BJ (cell line): ENCODE measurements at regions not wholly inside any gene's neighbourhood (a gene's known extent, or its start where the extent isn't known, plus 50 kb on each side); places are given as distances from the start of the nearest gene placed in this dataset.

ENCODE experiments used
- CTCF ChIA-PET: fragments of 350-600 bp; formaldehyde crosslinking; extraction: SDS; loops from one replicate; lab custom pipeline; 2021; ENCODE audit warnings: antibody characterized with exemption, inconsistent platforms; lab: Yijun Ruan, JAX
- POLR2A ChIA-PET: fragments of 300-600 bp; sonication (Branson Sonifier 250); formaldehyde crosslinking; extraction: SDS; loops from one replicate; lab custom pipeline; 2021; ENCODE audit warnings: antibody characterized with exemption; lab: Charles Lee
- DNase-seq: peaks from one replicate; pipeline ENCODE4 v3.0.0-alpha.2; 2011; ENCODE audit warnings: low read depth
- H3K27me3 ChIP-seq: 2 replicates; pipeline ENCODE4 v1.6.0; 2011; ENCODE audit warnings: low read length; ENCODE audit not compliant: control insufficient read depth, insufficient read depth
- H3K36me3 ChIP-seq: 2 replicates; pipeline ENCODE4 v1.5.1; 2011; ENCODE audit warnings: low read length; ENCODE audit not compliant: control insufficient read depth, insufficient read depth
- H3K4me3 ChIP-seq: 2 replicates; pipeline ENCODE4 v1.5.1; 2011; ENCODE audit warnings: low read depth, mild to moderate bottlenecking, control low read depth, low read length
- TF ChIP-seq, protein P1 (sequence below): IDR thresholded peaks from 2 replicates; pipeline ENCODE4 v1.5.1; 2011; ENCODE audit warnings: low read depth, mild to moderate bottlenecking, control low read depth, inconsistent platforms, low read length, moderate library complexity; ENCODE audit not compliant: insufficient read depth

DNA sequence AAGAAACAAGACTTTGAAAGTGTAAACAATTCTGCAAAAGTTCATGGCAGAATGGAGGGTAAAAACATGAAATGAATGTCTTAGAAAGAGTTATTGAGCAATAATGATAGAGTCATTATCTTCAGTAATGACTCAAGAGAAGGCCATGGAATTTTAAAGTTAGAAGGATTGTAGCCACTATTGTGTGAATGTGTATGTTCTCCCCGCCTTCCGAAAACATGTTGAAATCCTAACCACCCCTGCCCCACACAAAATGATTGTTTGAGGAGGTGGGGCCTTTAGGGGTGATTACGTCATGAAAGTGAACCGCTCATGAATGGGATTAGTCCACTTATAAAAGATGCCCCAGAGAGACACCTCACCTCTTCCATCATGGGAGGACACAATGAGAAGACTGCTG, 93.8 kb upstream of the CCDC190 start:
- DNase-seq, result no peak
- TF ChIP-seq, protein P1, sequence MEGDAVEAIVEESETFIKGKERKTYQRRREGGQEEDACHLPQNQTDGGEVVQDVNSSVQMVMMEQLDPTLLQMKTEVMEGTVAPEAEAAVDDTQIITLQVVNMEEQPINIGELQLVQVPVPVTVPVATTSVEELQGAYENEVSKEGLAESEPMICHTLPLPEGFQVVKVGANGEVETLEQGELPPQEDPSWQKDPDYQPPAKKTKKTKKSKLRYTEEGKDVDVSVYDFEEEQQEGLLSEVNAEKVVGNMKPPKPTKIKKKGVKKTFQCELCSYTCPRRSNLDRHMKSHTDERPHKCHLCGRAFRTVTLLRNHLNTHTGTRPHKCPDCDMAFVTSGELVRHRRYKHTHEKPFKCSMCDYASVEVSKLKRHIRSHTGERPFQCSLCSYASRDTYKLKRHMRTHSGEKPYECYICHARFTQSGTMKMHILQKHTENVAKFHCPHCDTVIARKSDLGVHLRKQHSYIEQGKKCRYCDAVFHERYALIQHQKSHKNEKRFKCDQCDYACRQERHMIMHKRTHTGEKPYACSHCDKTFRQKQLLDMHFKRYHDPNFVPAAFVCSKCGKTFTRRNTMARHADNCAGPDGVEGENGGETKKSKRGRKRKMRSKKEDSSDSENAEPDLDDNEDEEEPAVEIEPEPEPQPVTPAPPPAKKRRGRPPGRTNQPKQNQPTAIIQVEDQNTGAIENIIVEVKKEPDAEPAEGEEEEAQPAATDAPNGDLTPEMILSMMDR, result no peak
- POLR2A ChIA-PET, result no interaction called here
- Histone ChIP-seq H3K36me3 (no peaks in the 10 kb centered on the region), H3K27me3 (no peaks in the 10 kb centered on the region), H3K4me3 (no peak overlapping the region)
- CTCF ChIA-PET, result interaction anchor here (1.1 kb wide), 1 partner anchor 16 kb away, joined by 3 read pairs; no protein-coding TSS in a partner anchor

DNA sequence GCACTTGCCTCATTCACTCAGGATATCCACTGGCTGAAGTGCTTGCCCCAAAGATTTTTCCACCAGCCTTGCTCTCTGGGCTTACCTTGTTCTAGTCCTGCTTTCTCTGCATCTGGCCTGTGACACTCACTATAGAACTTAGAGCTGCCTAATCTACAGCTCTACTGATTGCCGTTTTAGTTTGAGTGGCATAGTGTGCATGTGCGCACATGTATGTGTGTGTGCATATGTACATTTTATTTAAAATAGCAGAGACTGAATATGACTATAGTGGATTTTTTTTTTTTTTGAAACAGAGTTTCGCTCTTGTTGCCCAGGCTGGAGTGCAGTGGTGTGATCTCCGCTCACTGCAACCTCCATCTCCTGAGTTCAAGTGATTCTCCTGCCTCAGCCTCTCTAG, 92.0 kb upstream of the CCDC190 start:
- no peak overlapping the region for H3K4me3 ChIP-seq
- ChIA-PET CTCF (interaction anchor here (0.6 to 1.4 kb wide), 2 partner anchors 16 to 123 kb away, joined by 3 read pairs; no protein-coding TSS in a partner anchor), POLR2A (no interaction called here)
- TF ChIP-seq, protein P1, result no peak
- no peak for DNase-seq
- H3K36me3 ChIP-seq, result no peaks in the 10 kb centered on the region
- no peaks in the 10 kb centered on the region for H3K27me3 ChIP-seq

DNA sequence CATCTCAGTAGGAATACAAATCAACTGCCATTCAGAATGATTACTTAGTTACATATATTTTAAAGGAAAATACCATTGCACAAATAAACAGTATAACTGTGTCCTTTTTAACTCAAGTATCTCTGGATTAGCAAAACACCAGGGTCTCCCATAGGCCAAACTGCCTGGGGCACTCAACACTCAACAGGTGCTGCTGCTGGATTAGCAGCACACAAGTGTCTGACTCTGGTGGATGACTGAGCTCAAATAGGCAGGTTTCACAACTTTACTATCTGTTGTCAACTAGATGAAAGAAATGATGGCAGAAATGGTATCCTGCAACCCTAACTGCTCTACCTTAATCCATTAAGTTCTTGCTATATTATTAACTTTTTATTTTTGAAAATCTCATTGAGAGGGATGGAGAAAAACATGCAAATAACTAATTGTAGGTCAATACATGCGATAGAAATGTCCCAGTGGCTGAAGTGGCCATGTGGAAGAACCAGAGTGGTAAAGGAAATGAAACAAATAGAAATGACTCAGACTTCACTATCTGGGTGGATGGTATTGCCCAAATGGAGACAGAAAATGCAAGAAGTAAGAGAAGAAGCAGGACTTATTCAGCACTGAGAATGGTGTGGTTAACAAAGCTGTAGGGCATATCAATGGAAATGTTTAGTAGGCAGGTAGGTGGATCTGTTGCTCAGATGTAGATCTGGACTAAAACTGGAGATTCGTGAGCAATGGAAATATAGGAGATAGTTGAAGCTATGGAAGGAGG, 90.8 kb upstream of the CCDC190 start:
- ChIA-PET POLR2A (no interaction called here), CTCF (interaction anchor here (0.7 to 1.4 kb wide), 3 partner anchors 9 to 50 kb away, joined by 3 to 5 read pairs (median 3); no protein-coding TSS in a partner anchor)
- no peak overlapping the region for H3K4me3 ChIP-seq
- TF ChIP-seq, protein P1, result no peak
- DNase-seq, result no peak
- no peaks in the 10 kb centered on the region for H3K36me3 ChIP-seq
- no peaks in the 10 kb centered on the region for H3K27me3 ChIP-seq

DNA sequence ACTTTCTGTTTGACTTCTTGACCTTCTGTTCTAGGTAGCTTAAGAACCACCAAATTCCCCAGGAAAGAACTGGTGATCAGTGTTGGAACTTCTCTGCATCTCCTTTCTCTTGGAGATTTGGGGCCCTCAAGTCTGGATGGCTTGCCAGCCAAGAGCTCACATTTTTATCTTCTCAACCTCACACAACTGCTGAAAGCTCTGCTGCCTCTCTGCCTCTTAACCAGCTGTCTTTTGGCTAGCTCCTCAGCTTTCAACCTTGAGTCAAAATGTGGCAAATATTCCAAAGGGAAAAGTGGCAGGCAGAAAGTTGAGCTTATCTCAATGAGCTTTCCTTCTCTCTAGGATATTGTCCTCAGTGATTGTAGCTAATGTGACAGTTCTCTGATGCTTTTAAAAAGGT, 89.2 kb upstream of the CCDC190 start:
- Histone ChIP-seq H3K27me3 (no peaks in the 10 kb centered on the region), H3K36me3 (no peaks in the 10 kb centered on the region), H3K4me3 (no peak overlapping the region)
- no peak for DNase-seq
- POLR2A ChIA-PET, result no interaction called here
- CTCF ChIA-PET, result interaction anchor here (1.4 kb wide), 1 partner anchor 8 kb away, joined by 5 read pairs; no protein-coding TSS in a partner anchor
- TF ChIP-seq, protein P1, result no peak

DNA sequence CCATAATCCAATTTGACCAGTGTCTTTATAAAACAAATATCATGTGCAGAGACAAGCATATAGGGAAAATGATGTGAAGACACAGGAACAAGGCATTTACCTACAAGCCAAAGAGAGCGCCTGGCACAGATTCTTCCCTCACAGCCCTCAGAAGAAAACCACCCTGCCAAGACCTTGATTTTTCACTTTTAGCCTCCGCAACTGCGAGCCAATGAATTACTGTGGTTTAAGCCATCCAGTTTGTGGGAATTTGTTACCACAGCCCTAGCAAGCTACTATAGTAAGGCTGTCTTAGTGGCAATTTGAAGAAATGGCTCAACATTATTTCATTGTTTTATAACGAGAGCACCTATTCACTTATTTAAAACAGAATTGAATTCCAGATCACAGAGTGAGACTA, 85.7 kb upstream of the CCDC190 start:
- no peak for DNase-seq
- ChIA-PET CTCF (interaction anchor here (1.1 kb wide), 1 partner anchor 10 kb away, joined by 3 read pairs; no protein-coding TSS in a partner anchor), POLR2A (no interaction called here)
- Histone ChIP-seq H3K4me3 (no peak overlapping the region), H3K27me3 (no peaks in the 10 kb centered on the region), H3K36me3 (no peaks in the 10 kb centered on the region)
- TF ChIP-seq, protein P1, result no peak
